IPS-15b (cell line): ENCODE measurements at regions not wholly inside any gene's neighbourhood (a gene's known extent, or its start where the extent isn't known, plus 50 kb on each side); places are given as distances from the start of the nearest gene placed in this dataset.

Source experiments
- H3K27me3 ChIP-seq: one replicate; pipeline ENCODE4 v1.6.1; 2013; ENCODE audit warnings: low read length; ENCODE audit not compliant: control insufficient read depth, insufficient read depth
- H3K36me3 ChIP-seq: one replicate; pipeline ENCODE4 v1.6.1; 2013; ENCODE audit warnings: low read length; ENCODE audit not compliant: control insufficient read depth, insufficient read depth
- H3K4me1 ChIP-seq: one replicate; pipeline ENCODE4 v1.6.1; 2013; ENCODE audit warnings: mild to moderate bottlenecking, low read length; ENCODE audit not compliant: control insufficient read depth, insufficient read depth
- H3K4me3 ChIP-seq: one replicate; pipeline ENCODE4 v1.5.1; 2013; ENCODE audit warnings: low read depth, low read length
- H3K9ac ChIP-seq: one replicate; pipeline ENCODE4 v1.6.1; 2013; ENCODE audit warnings: low read depth, mild to moderate bottlenecking, low read length
- H3K9me3 ChIP-seq: one replicate; pipeline ENCODE4 v1.6.1; 2013; ENCODE audit warnings: mild to moderate bottlenecking, low read length; ENCODE audit not compliant: control insufficient read depth, insufficient read depth

DNA sequence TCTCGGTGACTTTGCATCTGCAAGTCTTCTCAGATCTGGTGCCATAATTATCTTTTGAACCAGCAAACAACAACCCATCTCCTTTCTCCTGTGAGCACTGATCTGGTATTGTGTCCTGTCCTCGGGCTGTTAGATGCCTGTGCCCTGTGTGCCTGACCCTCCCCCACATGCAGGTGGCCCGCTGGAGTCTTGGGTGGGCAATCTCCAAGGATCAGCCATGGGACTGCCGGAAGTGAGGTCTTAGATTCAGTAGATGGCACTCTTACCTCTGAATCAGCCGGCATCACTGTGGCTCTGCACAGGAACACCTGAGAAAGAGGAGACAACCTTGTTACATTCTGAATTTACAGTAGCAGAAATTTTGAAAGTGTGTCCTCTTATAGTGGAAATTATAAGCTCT is 172.4 kb downstream of the IRX2 start:
- H3K9ac ChIP-seq = no peak overlapping the region
- no peaks in the 10 kb centered on the region for H3K4me1 ChIP-seq
- no peak overlapping the region for H3K4me3 ChIP-seq
- no peaks in the 10 kb centered on the region for H3K36me3 ChIP-seq
- no peaks in the 10 kb centered on the region for H3K27me3 ChIP-seq
- no peaks in the 10 kb centered on the region for H3K9me3 ChIP-seq

DNA sequence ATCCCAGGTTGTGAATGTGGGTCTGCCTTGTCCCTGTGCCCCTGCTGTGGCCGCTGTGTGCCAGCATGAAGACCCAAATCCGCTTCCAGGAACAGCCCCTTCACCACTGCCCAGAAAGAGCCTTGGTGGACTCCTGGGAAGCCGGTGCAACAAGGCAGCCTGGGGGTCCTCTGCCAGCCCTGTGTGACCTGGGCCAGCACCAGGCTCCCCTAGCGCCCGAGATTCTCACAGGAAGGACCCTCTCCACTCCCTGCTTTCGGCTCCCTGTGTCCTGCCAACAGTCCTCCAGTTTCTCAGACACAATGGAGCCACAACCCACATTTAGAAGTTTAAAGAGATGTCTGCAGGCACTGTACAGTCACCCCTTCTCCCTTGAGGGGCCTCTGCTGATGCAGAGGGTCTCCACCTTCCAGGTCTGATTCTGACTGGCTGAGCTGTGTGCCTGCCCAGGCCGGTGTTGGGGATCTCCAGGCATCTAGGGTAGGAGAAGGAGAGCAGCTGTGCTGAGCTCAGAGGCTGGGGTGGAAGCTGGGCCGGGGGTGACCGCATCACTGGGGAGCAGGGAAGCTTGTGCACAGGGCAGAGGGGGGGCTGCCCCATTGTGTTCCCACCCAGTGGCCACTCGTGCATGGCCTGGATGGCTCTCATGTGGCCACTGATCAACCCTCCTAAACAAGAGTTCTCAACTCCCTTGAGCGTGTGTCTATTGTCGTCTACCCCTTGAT is 174.0 kb downstream of the IRX2 start:
- H3K4me1 ChIP-seq = no peaks in the 10 kb centered on the region
- no peak overlapping the region for H3K9ac ChIP-seq
- H3K9me3 ChIP-seq = no peaks in the 10 kb centered on the region
- no peak overlapping the region for H3K4me3 ChIP-seq
- no peaks in the 10 kb centered on the region for H3K27me3 ChIP-seq
- H3K36me3 ChIP-seq = no peaks in the 10 kb centered on the region

DNA sequence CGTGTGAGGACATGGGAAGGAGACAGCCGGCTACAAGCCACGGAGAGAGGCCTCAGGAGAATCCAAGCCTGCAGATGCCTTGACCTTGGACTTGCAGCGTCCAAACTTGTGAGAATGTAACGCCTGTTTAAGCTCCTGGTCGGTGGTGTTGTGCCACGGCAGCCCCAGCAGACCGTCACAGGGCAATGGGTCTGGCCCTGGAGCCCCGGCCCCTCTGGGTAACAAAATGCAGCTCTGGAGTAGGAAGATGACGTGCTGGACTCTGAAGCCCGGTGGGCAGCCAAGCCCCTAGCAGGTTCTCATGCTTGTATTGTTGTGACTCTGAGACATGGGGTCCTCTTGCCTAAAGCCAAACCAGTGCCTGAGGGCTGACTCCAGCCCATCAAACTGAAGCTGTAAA is 174.7 kb downstream of the IRX2 start:
- no peaks in the 10 kb centered on the region for H3K27me3 ChIP-seq
- no peaks in the 10 kb centered on the region for H3K36me3 ChIP-seq
- H3K9ac ChIP-seq = no peak overlapping the region
- no peaks in the 10 kb centered on the region for H3K9me3 ChIP-seq
- no peak overlapping the region for H3K4me3 ChIP-seq
- H3K4me1 ChIP-seq = no peaks in the 10 kb centered on the region

DNA sequence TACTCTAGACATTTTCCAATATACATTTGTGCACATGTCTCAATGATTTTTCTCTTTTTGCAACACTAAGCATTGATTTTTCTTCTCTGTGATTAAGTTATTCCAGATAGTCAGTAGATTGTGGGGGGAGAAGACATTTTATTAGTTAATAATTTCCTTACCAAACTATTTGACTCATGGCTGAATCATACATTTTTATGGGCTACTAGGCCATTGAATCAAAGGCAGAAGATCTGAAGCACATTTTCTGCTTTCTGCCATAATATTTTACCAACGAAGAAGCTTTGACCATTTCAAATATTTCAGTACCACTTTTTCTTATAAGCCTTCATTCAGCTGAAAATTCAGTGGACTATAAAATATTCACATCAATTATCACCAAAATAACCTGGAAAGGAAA is 175.6 kb downstream of the IRX2 start:
- peaks cover 3% of the 10 kb centered on the region for H3K4me1 ChIP-seq
- H3K36me3 ChIP-seq = no peaks in the 10 kb centered on the region
- H3K9me3 ChIP-seq = no peaks in the 10 kb centered on the region
- no peak overlapping the region for H3K4me3 ChIP-seq
- H3K27me3 ChIP-seq = no peaks in the 10 kb centered on the region
- no peak overlapping the region for H3K9ac ChIP-seq

DNA sequence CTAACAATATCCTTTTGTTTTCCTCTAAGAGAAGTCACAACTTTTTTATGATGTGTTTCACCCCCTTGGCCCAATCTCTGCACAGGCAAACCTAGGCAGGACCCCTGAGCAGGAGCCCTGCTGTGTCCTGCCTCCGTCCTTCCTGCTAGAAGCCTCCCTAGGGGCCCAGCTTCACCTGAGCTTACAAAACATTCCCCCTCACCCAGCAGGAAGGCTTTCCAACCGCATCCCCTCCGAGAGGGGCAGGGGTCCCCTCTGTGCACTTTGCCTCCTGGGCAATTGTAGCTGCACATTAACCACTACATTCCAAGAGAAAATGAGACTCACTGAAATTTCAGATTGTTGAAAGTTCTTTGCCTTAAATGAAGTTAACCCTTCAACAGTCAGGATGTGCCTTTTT is 176.2 kb downstream of the IRX2 start:
- H3K9me3 ChIP-seq = no peaks in the 10 kb centered on the region
- no peaks in the 10 kb centered on the region for H3K36me3 ChIP-seq
- H3K4me3 ChIP-seq = no peak overlapping the region
- no peak overlapping the region for H3K9ac ChIP-seq
- H3K4me1 ChIP-seq = peaks cover 6% of the 10 kb centered on the region
- no peaks in the 10 kb centered on the region for H3K27me3 ChIP-seq

DNA sequence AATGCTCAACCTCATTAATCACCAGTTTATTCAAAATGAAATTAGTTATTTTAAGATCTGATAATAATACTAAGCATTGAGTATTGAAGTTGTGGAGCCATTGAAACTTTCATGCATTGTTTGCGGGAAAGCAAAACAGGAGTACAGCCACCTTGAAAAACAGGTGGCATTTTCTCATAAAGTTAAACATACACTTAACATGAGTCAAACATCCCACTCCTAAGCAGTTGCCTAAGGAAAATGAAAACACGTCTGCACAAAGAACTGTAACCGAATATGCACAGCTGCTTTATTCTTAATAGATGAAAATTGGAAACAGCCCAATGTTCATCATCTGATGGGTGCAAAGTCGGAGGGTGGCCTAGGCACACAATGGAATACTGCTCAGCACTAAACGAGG is 177.3 kb downstream of the IRX2 start:
- Histone ChIP-seq H3K36me3 (no peaks in the 10 kb centered on the region), H3K9ac (no peak overlapping the region), H3K27me3 (no peaks in the 10 kb centered on the region), H3K4me1 (peaks cover 6% of the 10 kb centered on the region), H3K9me3 (no peaks in the 10 kb centered on the region), H3K4me3 (no peak overlapping the region)

DNA sequence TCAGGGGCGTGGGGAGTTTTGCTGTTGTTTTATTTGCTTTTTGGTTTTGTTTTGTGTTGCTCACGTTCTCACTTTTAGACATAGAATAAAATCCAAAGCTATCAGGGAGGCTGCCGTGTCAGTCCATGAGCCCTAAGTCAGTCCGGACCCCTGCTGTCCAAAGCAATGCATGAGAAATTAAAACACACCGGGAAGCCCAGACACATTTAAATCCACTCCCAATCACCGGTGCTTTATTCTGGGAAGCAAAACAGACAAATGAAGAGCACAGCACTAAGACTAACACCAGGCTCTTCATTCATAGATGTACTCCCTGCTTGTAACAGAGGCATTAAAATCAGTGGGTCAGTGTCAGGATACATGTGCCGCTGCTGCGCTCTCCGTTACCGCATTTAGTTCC is 180.9 kb downstream of the IRX2 start:
- H3K36me3 ChIP-seq = no peaks in the 10 kb centered on the region
- H3K27me3 ChIP-seq = no peaks in the 10 kb centered on the region
- H3K4me3 ChIP-seq = no peak overlapping the region
- peaks cover 6% of the 10 kb centered on the region for H3K4me1 ChIP-seq
- no peak overlapping the region for H3K9ac ChIP-seq
- H3K9me3 ChIP-seq = no peaks in the 10 kb centered on the region

DNA sequence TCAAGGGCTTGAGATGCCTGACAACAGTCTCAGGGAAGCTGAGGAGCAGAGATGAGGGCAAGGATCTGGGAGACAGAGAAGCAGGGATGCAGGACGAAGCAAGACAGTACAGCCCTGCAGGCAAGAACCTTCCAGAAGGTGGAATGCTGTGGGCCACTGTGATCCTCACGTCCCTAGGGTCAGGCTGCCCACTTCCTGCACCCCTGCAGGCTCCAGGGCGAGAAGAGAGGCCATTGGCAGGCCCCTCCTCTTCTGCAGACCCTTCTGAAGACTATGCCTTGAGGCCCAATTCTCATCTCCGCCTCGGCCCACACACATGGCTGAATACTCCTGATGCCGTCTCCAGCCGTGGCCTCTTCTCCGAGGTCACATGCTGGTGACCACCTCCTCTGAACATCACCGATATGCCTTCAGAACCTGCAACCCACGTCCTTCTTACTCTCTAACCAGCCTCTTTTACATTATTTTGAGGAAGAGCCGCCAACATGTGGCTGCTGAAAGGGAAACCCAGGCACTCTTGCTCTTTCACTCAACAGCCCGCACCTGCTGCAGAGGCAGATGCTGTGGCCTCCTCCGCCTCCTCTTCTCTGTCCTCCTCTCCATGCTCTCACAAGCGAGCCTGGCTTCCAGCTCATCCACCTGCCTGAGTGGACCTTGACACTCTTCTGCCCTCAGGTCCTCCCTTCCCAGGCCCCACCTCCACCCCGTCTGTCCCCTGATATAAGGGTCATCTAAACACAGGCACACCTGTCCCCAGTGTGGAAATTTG is 181.5 kb downstream of the IRX2 start:
- H3K4me3 ChIP-seq = no peak overlapping the region
- no peaks in the 10 kb centered on the region for H3K36me3 ChIP-seq
- H3K9ac ChIP-seq = no peak overlapping the region
- no peaks in the 10 kb centered on the region for H3K27me3 ChIP-seq
- H3K4me1 ChIP-seq = peaks cover 6% of the 10 kb centered on the region
- no peaks in the 10 kb centered on the region for H3K9me3 ChIP-seq

DNA sequence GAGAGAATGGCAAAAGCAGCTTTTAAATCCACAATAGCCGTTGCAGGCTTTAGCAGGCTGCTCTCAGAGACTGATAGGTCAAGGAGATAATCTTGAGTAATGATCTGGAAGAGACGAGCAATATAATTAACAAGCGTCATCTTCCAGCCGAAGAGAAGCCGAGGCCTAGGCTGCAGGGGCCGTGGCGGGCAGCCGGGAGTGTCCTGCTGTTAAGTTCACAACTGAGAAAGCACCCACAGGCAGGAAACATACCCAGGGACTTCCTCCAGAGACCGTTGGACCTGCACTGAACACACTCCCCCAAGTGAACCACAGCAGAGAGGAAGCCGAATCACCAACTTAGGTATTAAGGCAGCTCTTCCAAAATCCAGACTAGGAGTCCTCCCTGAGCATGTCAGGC is 182.3 kb downstream of the IRX2 start:
- Histone ChIP-seq H3K9me3 (no peaks in the 10 kb centered on the region), H3K9ac (no peak overlapping the region), H3K4me1 (peaks cover 6% of the 10 kb centered on the region), H3K4me3 (no peak overlapping the region), H3K36me3 (no peaks in the 10 kb centered on the region), H3K27me3 (no peaks in the 10 kb centered on the region)

DNA sequence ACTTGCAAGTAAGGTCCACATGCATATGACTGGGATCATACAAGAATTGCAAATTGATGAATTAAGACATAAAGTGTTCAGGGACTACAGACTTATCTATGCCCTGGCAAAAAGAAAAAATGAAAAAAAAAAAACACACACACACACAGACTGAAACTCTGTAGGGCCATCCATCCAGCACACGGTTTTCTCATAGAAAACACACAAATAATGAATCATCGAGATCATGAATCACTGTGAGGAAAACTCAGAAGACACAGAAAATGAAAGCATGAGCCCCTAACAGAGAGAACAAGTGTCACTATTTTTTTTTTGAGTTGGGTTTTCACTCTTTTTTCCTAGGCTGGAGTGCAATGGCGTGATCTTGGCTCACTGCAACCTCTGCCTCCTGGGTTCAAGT is 185.2 kb downstream of the IRX2 start:
- H3K4me3 ChIP-seq = no peak overlapping the region
- no peak overlapping the region for H3K9ac ChIP-seq
- H3K36me3 ChIP-seq = no peaks in the 10 kb centered on the region
- peaks cover 6% of the 10 kb centered on the region for H3K4me1 ChIP-seq
- no peaks in the 10 kb centered on the region for H3K9me3 ChIP-seq
- H3K27me3 ChIP-seq = no peaks in the 10 kb centered on the region

DNA sequence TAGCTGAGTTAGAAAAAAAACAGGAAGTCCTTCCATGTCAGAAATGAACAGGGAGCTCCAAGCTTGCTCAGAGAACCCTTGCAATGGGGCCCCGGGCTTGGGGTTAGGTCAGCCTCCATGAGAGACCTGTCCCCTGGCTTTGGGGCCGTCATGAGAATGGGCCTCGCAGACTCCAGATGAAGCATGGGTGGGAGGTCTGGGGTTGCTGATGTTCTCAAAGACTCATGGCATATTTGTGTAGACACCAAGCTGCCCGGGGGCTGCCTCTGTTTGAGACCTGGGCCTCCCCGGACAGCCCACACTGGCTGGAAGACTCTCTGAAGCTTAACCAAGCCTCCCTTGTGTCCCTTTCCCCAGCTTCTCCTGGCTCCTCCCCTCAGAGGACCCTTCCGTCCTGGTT is 186.3 kb downstream of the IRX2 start:
- H3K4me1 ChIP-seq = no peaks in the 10 kb centered on the region
- no peaks in the 10 kb centered on the region for H3K27me3 ChIP-seq
- H3K9me3 ChIP-seq = no peaks in the 10 kb centered on the region
- no peaks in the 10 kb centered on the region for H3K36me3 ChIP-seq
- H3K4me3 ChIP-seq = no peak overlapping the region
- no peak overlapping the region for H3K9ac ChIP-seq

DNA sequence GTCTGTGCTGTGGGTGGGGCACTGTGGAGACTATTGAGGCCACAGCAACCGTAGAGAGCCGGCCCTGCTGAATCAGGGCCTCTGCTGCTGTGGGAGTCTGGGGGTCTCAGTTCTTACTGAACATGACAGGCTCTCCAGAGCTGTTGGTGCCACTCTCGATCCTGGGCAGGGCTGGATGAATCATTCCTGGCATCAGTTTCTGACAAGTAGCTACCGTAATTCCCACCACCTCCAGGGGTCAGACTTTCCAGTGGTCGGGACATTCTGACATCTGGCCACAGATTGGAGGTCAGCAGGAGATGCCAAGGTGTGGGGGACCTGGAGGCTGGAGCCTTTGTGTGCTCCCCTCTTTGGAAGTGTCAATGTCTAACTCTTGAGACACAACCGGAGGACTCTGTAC is 188.4 kb downstream of the IRX2 start:
- Histone ChIP-seq H3K9me3 (no peaks in the 10 kb centered on the region), H3K4me1 (no peaks in the 10 kb centered on the region), H3K36me3 (no peaks in the 10 kb centered on the region), H3K9ac (no peak overlapping the region), H3K27me3 (no peaks in the 10 kb centered on the region), H3K4me3 (no peak overlapping the region)
